ENCODE measurements at regions not wholly inside any gene's neighbourhood (a gene's known extent, or its start where the extent isn't known, plus 50 kb on each side); places are given as distances from the start of the nearest gene placed in this dataset.

- H3K4me1 ChIP-seq (replicated peaks), result no peaks in the 10 kb centered on the region
- H3K9me3 ChIP-seq, result no peaks in the 10 kb centered on the region
- intact Hi-C loops (cut with DNase I), result no loop called here
- no peak overlapping the region for H3K4me3 ChIP-seq
- no peaks in the 10 kb centered on the region for H3K36me3 ChIP-seq
- TF ChIP-seq CTCF (IDR thresholded peaks at IDR 0.05), result no peak
- TF ChIP-seq POLR2AphosphoS5 (IDR thresholded peaks at IDR 0.05), result no peak
- no peak for TF ChIP-seq POLR2A (IDR thresholded peaks at IDR 0.05)
- no peak overlapping the region for H3K27ac ChIP-seq
- no peaks in the 10 kb centered on the region for H3K27me3 ChIP-seq (replicated peaks; ENCODE audit: insufficient read depth)
- DNase-seq (ENCODE audit: low spot score), result no peak
- 96% methylated on average over 16 of the region's 16 CpGs for WGBS
These were observed 224.5 kb upstream of the AGTR2 start for GRCh38 chrX:115946059-115946458.

- Histone ChIP-seq H3K9me3 (no peaks in the 10 kb centered on the region), H3K36me3 (no peaks in the 10 kb centered on the region), H3K4me1 (replicated peaks) (no peaks in the 10 kb centered on the region), H3K27me3 (replicated peaks; ENCODE audit: insufficient read depth) (no peaks in the 10 kb centered on the region), H3K4me3 (no peak overlapping the region), H3K27ac (no peak overlapping the region)
- TF ChIP-seq CTCF (IDR thresholded peaks at IDR 0.05) (no peak), POLR2AphosphoS5 (IDR thresholded peaks at IDR 0.05) (no peak), POLR2A (IDR thresholded peaks at IDR 0.05) (no peak)
- DNase-seq (ENCODE audit: low spot score), result no peak
- WGBS, result 95% methylated on average over 4 of the region's 4 CpGs
- intact Hi-C loops (cut with DNase I), result no loop called here
These were observed 222.3 kb upstream of the AGTR2 start for GRCh38 chrX:115948018-115948923.

GRCh38 chrX:115949900-115950822 is 220.4 kb upstream of the AGTR2 start:
- WGBS, result 96% methylated on average over 10 of the region's 17 CpGs
- no peaks in the 10 kb centered on the region for H3K27me3 ChIP-seq (replicated peaks; ENCODE audit: insufficient read depth)
- intact Hi-C loops (cut with DNase I), result no loop called here
- no peaks in the 10 kb centered on the region for H3K9me3 ChIP-seq
- no peaks in the 10 kb centered on the region for H3K4me1 ChIP-seq (replicated peaks)
- TF ChIP-seq POLR2AphosphoS5 (IDR thresholded peaks at IDR 0.05) (no peak), POLR2A (IDR thresholded peaks at IDR 0.05) (no peak), CTCF (IDR thresholded peaks at IDR 0.05) (no peak)
- no peak overlapping the region for H3K4me3 ChIP-seq
- H3K27ac ChIP-seq, result no peak overlapping the region
- DNase-seq (ENCODE audit: low spot score), result no peak
- no peaks in the 10 kb centered on the region for H3K36me3 ChIP-seq

- H3K4me1 ChIP-seq (replicated peaks), result no peaks in the 10 kb centered on the region
- H3K27me3 ChIP-seq (replicated peaks; ENCODE audit: insufficient read depth), result no peaks in the 10 kb centered on the region
- no peaks in the 10 kb centered on the region for H3K9me3 ChIP-seq
- intact Hi-C loops (cut with DNase I), result no loop called here
- H3K36me3 ChIP-seq, result no peaks in the 10 kb centered on the region
- TF ChIP-seq POLR2A (IDR thresholded peaks at IDR 0.05), result no peak
- no peak for TF ChIP-seq CTCF (IDR thresholded peaks at IDR 0.05)
- TF ChIP-seq POLR2AphosphoS5 (IDR thresholded peaks at IDR 0.05), result no peak
- DNase-seq (ENCODE audit: low spot score), result no peak
- WGBS, result 100% methylated on average over 6 of the region's 14 CpGs
- H3K4me3 ChIP-seq, result no peak overlapping the region
- H3K27ac ChIP-seq, result no peak overlapping the region
These were observed 218.0 kb upstream of the AGTR2 start for GRCh38 chrX:115952417-115953092.

Measured in prostate gland (tissue), 2 donors.